IMR-90 (cell line): ENCODE measurements at regions not wholly inside any gene's neighbourhood (a gene's known extent, or its start where the extent isn't known, plus 50 kb on each side); places are given as distances from the start of the nearest gene placed in this dataset.

Experiments
- CEBPB ChIP-seq: IDR thresholded peaks from 2 replicates; pipeline ENCODE4 v1.6.1; 2012; ENCODE audit warnings: low read depth, low read length, improper control_type of control experiment
- CTCF ChIP-seq: conservative IDR thresholded peaks from 2 replicates; pipeline ENCODE4 v1.5.1; 2012; ENCODE audit warnings: mild to moderate bottlenecking, low read depth, low read length, improper control_type of control experiment
- USF2 ChIP-seq: fragments of 150-350 bp; IDR thresholded peaks from 2 replicates; pipeline ENCODE4 v1.6.1; 2017; ENCODE audit warnings: mild to moderate bottlenecking, antibody characterized with exemption, low read length, low read depth

- TF ChIP-seq CEBPB (no peak), USF2 (no peak), CTCF (no peak)
Observed at GRCh38 chrX:148156986-148157385, 175.8 kb downstream of the FMR1NB start.
